COLO668 (cell line): ENCODE measurements at regions not wholly inside any gene's neighbourhood (a gene's known extent, or its start where the extent isn't known, plus 50 kb on each side); places are given as distances from the start of the nearest gene placed in this dataset.
"Not testable (repeated sequence)": the region's sequence is repeated elsewhere in the genome, so short reads cannot be mapped to it uniquely, and the experiment has no call there.

ENCODE experiments used
- DNase-seq: peaks from one replicate; lab custom pipeline; 2025; ENCODE audit not compliant: unreplicated experiment; lab: John Stamatoyannopoulos, UW

DNA sequence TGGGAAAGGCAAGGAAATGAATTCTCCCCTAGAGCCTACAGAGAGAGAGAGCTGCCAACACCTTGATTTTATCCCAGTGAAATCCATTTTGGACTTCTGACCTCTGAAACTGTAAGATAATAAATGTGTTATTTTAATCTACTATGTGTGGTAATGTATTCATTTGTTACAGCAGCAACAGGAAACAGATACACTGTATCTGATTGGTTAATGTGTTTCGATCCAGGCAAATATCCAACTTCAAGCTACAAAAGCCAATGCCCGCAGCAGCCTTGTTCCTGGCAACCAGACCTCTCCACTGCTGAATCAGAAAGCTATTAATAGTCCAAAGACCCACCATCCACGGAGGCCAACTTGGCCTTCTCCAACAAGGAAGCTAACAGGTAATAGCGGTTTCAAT lies 318.1 kb downstream of the PTTG2 start:
- DNase-seq: no peak

DNA sequence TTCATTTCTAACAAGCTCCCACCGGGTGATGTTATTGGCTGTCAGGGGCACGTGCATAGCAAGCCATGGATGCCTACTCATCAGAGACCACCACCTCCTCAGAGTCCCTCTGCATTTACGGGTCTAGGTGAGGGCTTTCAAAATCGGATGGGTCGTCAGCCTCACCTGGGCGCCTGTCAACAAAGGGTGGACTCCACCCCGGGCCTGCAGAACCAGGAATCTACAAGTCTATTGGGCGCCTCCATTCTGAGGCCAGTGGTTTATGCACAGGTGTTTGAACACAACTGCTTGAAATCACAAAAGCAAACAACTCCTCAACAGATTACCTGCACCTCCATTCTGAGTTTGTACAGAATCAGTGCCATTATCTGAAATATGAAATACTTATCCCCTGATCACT lies 318.9 kb downstream of the PTTG2 start:
- peak; percentile 19 for DNase-seq

DNA sequence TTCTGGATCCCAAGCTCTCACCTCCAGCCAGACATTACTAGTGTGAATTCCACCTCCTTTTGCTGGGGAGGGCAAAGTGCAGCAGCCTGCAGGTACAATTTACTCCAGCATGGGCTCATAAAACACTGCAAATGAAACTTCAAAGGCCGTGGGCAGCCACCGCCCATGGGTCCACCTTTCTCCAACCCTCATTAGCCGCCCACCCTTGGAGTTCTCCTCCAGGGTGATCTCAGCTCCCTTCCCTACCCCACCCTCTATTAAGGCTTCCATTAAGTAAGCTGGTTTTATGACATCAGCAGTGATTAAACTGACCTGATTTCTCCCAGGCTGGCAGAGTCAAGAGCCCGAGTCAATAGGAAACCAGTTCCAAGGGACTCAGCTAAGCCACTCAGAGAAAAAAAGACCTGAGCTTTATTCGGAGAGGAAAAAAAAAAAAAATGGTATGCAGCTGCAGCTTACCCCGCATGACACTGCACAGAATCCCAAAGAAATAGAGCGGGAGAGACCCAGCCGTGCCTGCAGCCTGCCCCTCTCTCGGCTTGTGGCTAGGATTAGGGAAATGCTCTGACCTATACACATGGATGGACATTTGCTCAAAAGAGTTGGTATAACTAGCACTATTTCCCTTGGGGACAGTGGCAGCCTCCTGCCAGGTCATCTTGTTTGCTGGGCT lies 319.6 kb downstream of the PTTG2 start:
- DNase-seq: no peak

DNA sequence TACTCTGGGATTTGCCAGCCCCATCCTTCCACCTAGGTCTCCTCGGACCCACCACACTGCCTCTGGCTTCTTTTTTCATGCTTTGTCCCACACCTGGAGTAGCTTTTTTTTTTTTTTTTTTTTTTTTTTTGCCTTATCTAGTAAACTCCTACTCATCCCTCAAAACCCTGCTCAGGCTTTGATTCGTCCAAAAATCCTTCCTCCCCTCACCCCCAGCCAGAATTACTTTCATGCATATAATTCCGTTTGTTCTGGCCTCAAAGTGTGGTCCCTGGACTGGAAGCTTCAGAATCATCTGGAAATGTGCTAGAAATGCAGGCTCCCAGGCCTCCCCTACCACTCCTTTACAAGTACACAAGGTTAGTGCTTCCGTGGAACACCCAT lies 320.1 kb downstream of the PTTG2 start:
- DNase-seq: no peak

DNA sequence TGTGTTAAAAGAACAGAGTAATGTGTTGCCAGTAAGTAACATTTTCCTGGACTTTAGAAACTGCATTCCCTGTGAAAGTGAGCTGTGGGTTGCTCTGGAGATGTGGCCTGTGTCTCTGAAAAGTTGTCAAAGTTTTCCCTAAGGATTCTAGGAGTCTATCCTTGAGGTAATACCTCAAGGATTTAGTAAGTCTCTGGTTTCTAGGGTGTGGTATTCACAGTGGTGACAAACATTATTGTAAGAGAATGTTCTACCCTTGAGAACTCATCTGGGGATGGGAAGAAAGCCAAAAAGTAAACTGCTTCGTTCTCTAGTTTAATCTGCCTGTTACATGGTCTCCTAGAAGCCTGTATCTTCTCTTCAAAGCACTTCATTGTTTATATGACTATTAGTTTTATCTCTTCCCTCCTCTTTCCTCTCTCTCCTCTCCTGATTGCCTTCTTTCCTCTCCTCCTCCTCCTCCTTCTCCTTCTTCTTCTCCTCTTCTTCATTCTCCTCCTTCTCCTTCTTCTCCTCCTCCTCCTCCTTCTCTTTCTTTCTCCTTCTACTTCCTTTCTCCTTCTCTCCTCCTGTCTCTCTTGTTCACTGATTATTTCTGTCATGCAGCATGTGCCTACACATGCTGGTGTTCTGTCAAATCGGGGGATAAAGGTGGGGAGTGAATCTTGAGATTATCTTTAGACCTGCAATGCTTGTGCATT lies 321.3 kb downstream of the PTTG2 start:
- no peak for DNase-seq

DNA sequence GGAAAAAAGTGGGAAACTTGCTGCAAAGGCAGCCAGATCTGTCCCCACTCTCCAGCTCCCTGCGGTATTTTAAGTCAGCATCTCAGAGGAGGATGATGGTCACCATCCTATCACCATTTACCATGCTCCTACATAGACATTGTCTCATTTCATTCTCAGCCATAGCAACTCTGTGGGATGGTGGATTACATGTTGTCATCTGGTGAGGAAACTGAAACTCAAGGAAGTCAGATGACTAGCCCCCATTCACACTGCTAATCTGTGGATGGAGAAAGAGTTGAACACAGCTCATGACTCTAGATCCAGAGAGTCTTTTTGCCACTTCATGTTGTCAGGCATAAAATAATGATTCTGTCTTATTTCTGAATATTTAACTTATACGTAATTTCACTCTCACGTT lies 323.5 kb downstream of the PTTG2 start:
- DNase-seq: no peak

DNA sequence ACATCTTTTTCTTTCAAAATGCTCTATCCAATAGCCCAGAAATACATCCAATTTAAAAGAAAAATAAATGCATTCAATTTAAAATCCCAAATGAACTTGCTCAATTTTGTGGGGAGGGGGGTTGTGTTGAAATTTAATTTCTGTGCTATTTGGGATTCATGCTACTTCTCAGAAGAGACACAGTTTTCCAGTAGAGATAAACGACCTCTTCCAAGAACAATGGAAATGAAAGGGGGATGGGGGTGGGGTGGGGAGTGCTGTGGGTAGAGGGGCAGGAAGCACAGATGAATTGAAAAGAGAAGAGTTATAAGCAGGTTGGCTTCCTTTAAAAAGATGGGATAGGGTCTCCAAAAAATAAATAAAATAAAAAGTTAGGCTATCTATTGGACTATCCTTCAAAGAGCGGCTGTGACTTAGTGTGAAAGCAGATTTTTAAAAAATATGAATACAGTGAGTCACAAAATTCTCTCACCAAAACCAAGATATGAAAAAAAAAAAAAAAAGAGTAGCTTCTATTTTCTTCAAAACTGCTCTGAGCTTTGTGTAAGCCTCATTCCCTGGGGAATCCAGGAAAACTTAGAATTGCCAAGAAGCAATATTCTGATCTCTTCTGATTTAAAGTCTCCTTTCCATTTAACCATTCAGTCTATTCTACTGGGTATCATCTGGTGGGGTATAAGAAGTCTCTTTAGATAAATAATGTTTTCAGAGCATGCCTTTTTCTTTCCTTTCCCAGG lies 324.3 kb downstream of the PTTG2 start:
- no peak for DNase-seq

DNA sequence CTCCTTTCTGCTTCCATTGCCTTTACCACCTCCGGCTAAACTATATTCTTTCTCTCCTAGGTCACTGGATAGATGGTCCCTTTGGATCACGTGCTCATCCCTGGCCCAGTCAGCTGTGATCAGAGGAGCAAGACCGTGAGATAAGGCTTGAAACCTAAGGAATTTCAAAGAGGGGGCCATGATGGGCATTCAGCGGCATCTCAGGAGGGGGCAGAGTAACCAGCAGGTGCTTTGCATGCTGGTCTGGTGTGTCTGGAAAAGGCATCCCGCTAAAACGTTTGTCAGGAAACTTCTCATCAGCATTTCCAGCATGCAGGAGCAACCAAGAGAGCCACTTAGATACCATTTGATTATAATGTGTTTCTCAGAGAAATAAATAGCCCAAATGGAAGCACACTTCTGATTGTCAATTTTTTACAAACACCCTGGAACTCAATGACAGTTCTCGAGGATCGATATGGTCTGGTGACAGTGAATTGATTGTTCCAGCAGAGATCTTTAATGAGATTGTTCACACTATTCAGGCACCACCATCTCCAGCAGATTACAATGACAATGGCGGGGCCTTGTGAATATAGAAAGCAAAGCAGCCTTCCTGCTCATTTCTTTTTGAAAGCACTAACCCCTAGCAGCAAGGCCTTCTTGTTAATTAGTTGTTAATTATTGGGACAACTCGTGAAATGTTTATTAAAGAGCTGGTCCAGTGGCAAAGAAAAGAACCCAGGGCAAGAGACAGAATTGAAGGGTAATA lies 327.1 kb downstream of the PTTG2 start:
- DNase-seq: no peak

DNA sequence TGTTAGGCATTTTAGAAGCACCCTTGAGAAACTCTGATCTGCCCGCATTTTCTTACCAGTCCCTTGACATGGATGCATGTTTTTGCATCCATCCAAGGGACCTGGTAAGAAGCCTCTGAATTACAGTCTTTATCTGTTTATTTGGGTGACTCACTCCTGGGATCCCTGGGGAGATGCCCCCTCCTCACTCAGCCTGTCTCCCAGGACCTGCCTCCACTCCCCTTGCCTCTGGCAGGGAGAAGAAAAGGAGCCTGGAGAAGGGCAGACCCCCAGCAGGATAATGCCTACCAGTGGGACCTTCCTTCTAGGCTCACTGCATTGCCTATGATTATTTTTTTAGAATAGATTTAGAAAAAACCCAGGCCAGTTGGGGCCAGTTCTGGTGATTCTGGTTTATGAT lies 329.4 kb downstream of the PTTG2 start:
- no peak for DNase-seq

DNA sequence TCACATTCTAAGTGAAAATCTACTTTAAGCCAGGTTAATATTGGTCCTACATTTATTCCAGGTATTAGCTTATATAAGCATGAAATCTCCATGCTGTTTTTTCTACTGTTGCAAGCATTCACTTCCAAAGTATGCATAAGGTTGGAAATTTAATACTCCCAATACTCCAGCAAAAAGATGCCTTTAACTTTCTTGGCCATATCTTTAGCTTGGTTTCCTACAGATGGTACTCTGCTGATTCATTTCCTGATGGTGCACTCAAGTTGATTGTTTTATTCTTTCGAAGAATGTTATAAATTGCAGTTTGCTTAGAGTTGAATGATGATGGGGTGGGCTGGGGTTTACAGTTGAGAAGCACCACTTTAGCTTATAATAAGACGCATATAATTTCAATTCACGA lies 330.2 kb downstream of the PTTG2 start:
- no peak for DNase-seq

DNA sequence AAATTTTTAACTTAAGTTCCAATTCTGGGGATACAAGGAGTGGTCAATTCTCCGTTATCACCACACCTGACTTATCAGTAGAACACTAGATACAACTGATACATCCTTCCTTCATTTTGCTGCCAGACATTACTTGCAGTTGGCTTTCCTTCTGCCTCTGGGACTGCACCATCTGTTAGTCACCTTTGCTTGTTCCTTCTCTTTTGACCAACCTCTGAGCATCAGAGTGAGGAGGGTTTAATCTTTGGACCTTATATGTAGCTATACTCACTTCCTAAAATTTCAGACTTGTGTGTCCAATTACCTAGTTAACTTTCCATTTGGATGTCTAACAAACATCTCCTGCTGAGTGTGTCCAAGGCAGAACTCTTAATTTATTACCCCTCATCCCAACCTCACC lies 330.7 kb downstream of the PTTG2 start:
- DNase-seq: no peak

DNA sequence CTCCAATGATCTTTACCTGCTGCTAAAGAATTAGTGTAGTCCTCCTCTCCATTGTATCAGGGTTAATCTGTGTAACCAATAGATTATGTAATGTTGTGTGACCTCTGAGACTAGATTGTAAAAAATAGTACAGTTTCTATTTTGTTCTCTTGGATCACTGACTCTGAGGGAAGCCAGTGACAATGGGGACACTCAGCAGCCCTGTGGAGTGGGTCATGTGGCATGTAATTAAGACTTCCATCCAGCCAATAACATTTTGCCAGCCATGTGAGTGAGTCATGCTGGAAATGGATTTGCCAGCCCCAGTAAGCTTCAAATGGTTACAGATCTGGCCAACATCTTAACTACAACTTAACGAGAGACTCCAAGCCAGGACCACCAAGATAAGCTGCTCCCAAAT lies 332.3 kb downstream of the PTTG2 start:
- no peak for DNase-seq

DNA sequence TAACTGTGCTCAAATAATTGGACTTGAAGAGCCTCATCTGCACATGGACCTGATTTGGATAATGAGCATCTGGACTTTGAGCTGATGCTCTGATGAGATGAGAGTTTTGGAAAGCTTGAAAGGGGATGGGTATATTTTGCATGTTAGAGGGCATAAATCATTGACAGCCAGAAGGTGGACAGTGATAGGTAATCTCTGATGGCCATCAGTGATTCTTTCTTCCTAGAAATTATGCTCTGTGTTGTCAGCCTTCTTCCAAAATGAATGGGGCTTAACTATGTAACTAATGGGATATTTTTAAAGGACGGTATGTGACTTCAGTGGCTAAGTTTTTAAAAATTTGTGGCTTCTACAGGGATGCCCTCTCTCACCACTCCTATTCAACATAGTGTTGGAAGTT lies 334.0 kb downstream of the PTTG2 start:
- DNase-seq: no peak

DNA sequence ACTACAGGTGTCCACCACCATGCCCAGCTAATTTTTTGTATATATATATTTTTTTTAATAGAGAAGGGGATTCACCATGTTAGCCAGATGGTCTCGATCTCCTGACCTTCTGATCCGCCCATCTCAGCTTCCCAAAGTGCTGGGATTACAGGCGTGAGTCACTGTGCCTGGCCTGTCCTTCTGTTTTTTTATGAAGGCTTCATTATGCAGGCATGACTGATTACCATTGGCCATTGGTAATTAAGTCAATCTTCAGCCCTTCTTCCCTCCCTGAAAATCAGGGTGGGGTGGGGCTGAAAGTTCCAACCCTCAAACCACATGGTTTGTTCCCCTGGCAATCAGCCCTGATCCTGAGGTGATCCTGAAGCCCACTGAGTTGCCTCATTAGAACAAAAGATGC lies 336.9 kb downstream of the PTTG2 start:
- no peak for DNase-seq

DNA sequence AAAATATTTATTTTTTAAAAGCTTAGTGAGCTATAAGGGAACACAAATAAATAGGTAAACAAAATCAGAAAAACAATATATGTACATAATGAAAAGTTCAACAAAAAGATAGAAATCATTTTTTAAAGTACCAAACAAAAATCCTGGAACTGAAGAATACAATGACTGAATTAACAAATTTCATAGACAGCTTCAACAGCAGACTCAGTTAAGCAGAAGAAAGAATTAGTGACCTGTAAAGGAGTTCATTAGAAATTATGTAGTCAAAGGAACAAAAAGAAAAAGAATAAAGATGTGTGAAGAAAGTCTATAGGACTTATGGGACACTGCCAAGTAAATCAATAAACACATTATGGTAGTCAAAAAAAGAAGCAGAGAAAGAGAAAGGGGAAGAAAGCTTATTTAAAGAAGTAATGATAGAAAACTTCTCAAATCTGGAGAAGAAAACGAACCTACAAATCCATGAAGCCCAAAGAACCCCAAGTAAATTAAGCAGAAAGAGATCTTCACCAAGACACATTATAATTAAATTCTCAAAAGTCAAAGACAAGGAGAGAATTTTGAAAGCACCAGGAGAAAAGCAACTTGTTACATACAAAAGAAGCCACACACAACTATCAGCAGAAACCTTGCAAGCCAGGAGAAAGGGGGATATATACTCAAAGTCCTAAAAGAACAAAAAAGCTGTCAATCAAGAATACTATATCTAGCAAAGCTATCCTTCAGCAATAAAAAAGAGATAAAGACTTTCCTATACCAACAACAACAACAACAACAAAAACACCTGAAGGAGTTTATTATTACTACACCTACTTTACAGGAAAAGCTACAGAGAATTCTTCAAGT lies 338.9 kb downstream of the PTTG2 start:
- DNase-seq: no peak

DNA sequence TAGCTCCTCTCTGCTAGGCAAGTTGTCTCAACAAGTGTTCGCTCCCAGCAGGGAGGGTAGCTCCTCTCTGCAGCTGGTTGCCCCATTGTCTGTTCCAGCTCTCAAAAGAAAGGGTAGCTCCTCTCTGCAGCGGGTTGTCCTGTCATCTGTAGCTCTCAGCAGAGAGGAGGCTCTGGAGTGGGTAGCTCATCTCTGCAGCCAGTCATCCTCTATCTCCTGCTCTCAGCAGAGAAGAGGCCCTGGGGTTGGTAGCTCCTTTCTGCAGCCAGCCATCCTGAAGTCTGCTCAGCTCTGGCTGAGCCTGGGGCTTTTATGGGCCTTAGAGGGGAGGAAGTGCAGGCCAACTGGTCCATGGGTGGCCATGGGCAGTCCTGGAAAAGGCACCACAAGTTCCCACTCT lies 342.7 kb downstream of the PTTG2 start:
- DNase-seq: no peak

DNA sequence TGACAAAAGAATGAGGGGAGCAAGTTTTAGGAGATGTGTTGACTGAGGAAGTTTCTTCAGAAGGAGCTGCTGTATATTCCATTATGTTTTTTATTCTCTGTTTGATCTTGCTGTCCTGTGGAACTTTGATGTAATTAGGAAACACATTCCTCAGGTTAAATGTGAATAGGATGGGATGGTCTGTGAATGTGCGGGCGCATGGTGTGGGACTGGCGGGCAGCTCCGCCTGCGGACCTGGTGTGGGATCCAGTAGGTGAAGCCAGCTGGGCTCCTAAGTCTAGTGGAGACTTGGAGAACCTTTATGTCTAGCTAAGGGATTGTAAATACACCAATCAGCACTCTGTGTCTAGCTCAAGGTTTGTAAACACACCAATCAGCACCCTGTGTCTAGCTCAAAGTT lies 344.3 kb downstream of the PTTG2 start:
- DNase-seq: not testable (repeated sequence)

DNA sequence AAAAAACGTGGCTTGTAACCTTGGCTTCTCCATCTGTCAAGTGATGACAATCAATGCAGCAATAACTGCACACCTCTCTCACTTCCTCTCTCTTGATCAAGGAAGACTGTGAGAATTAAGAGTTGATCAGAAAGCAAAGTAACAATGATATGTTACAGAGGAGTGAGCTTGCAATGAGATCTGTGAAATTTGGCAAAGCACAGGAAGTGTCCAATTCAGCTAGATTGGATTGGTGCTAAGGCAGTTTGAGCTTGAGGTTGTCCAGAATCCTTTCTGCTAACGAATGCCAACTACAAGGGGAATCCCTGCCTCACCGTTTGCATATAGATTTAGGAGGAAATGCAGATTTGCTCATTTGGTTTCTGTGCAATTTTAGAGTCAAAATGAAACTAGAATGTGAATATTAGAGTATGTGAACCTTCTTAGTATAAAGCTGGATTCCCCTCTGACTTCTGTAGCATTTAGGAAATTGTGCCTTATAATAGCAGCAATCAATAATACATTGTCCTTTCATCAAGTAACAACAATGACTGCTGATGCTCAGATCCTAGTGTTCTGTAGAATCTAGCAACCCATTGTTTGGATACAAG lies 346.4 kb downstream of the PTTG2 start:
- DNase-seq: no peak

DNA sequence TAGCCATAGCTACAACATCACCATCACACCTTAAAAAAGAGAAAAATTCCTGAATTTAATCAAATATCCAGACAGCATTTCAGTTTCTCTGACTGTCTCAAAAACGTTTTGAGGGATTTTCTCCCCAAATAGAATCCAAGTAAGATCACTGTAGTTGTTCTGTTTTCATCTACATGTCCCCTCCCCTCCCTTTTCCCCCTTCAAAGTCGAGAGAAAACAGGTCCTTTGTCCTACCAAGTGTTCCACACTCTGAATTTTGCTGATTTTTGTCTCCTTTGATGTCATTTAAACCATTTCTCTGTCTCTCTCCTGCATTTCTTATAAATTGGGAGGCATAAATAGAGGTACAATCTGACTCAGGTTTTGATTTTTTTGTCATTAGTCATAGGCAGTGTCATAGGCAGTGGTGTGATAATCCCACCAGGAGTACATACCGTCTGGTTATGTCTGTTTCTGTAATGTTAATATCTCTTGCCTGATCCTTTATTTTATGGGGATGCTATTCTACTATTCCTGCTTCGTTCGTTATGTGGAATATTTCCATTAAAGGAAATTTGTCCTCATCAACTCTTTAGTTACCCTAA lies 348.6 kb downstream of the PTTG2 start:
- DNase-seq: no peak

DNA sequence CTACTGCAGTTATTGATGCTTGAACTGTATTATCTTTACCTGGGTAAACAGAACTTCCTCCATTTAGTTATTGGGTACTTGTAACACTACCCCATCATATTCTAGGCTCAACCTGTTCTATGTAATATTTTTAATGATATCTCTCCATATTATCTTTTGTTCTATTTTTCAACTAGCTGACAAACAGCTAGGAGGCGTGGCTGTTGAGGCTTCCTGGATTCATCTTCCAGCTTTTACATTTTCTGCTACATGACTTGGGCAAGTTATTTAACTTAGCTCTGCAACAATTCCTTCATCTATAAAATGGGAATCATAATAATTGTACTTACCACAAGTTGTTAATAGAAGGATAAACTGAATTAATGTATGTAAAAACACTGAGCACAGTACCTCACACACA lies 349.3 kb downstream of the PTTG2 start:
- DNase-seq: no peak
